ENCODE measurements at regions not wholly inside any gene's neighbourhood (a gene's known extent, or its start where the extent isn't known, plus 50 kb on each side); places are given as distances from the start of the nearest gene placed in this dataset.
"Not testable (repeated sequence)": the region's sequence is repeated elsewhere in the genome, so short reads cannot be mapped to it uniquely, and the experiment has no call there.

DNA sequence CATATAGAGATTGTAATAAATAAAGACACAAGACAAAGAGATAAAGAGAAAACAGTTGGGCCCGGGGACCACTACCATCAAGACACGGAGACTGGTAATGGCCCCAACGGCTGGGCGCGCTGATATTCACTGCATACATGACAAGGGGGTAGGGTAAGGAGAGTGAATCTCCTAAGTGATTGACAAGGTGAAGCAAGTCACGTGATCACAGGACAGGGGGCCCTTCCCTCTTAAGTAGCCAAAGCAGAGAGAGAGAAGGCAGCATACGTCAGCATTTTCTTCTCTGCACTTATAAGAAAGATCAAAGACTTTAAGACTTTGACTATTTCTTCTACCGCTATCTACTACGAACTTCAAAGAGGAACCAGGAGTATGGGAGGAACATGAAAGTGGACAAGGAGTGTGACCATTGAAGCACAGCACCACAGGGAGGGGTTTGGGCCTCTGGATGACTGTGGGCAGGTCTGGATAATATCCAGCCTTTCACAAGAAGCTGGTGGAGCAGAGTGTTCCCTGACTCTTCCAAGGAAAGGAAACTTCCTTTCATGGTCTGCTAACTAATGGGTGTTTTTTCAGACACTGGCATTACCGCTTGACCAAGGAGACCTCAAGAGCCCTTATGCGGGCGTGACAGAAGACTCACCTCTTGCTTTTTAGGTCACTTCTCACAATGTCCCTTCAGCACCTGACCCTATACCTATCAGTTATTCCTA is 75.6 kb downstream of the MRPL39 start:
- not testable (repeated sequence) for DNase-seq

DNA sequence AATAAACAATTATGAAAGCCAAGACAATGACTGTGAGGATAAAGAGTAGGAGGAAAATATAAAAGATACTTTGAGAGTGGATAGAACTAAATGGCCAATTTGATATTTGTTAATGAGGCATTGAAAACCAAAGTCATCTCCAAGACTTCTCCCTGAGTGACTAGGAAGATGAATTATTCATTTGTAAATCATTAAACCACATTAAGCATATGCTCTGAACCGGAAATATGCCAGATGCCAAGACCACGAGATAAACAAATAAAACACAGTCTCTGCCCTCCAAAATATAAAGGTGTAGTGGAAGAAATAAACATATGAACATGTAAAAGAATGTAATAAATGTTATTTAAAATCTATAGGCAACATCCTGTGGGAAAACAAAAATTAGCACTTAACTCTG is 78.8 kb downstream of the MRPL39 start:
- DNase-seq, result no peak

DNA sequence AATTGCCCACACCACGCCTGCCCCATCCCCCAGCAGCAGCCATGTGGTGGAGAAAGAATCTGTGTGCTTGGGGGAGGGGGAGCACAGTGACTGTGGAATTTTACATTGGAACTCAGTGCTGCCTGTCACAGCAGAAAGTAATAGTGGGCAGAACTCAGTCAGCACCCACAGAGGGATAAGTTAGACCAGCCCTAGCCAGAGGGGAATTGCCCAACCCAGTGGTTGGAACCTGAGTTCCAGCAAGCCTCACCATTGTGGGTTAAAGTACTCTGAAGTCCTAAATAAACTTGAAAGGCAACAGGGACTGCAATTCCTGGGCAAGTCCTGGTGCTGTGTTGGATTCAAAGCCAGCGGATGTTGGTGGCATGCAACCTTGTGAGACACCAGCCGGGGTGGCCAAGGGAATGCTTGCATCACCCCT is 88.8 kb downstream of the MRPL39 start:
- DNase-seq, result no peak

DNA sequence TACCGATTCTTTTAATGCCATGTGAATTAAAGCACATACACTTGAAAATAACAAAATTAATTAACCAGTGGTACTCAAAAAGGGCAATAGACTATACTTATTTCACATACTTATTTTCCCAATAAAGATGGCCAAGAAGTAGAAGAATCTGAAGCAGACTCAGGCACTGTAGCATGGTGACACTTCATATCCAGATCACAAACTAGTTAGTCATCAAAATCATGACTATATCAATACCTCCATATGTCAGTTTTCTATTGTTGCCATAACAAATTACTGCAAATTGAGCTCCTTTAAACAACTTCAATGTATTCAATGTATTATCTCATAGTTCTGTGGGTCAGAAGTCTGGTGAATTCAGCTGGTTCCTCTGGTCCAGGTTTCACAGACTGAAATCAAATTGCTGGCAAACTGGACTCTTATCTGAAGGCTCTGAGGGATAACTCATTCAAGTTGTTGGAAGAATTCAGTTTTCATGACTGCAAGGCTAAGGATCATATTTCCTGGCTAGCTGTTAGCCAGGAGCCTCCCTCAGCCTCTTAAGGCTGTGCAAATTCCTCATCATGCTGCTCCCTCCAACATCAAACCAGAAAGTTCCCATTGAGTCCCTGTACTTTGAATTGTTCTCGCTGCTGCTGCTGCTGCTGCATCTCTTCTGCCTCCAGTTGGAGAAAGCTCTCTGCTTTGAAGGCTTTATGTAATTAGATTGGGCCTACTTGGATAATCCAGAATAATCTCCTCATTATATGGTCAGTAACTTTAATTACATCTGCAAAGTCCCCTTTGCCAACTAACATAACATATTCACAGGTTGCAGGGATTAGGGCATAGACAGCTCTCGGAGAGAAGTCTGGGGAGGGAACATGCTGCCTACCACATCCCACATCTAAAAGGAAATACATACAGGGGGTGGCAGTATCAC is 91.5 kb downstream of the MRPL39 start:
- DNase-seq, result no peak

DNA sequence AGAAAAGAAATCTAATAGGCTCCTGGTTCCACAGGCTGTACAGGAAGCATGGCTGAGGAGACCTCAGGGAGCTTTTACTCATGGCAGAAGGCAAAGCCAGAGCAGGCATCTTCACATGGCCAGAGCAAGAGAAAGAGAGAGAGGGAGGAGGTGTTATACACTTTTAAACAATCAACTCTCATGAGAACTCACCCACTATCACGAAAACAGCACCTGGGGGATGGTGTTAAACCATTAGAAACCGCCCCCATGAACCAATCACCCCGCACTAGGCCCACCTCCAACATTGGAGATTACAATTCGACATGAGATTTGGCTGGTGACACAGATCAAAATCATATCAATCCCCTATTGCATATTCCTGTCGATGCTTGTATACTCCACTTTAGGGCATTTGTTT is 93.5 kb downstream of the MRPL39 start:
- DNase-seq, result no peak

DNA sequence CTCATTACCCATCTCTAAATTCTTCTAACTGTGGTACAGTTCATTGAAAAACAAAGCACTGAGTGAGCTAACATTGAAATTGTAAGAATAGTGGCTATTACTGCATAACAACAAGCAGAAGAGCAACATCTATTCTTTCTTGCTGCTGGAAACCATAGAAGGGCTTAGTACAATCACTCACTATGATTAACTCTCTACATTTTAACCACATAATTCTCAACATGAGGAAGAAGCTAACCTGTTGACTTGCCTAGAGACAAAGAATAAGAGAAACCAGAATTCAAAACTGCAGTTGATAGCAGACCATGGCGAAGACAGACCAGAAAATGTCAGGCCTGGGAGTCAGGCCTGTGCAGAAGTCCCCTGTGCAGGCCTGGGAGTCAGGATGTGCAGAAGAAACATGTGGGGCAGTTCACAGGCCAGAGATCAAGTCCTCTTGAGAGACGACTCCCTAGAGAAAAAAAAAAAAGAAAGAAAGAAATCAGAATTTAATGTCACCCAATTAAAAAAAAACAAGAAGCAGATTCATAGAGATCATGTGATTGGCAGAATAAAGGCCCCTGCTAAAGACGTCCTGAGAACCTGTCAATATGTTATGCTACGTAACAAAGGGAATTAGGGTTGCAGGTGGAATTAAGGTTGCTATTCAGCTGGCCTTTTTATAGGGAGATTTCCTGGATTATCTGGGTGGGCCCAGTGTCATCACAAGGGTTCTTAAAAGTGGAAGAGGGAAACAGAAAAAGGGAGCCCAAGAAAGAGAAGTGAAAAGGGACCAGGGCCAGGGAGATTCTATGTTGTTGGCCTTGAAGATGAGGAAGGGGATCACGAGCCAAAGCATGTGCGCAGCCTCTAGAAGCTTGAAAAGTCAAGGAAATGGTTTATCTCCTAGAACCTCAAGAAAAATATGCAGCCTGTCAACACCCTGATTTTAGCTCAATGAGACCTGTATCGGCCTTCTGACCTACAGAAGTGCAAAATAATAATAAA is 94.9 kb downstream of the MRPL39 start:
- DNase-seq, result no peak

DNA sequence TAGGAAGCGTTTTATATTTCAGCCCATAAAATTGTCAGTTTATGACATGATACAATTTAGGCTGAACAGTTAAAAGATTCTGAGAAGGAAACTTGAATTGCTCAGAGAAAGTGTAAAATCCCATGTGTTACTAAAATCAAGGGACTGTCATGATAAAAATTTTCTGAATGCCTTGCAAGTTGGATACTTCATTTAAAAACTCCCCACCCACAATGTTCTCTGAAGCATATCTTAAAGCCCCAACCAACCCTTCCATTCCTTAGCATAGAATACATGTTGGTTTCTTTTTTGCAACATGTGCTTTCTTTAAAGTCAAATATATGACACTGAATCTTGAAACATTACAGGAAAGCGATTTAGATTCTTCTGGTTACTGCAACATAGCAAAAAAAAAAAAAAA is 97.4 kb downstream of the MRPL39 start:
- DNase-seq, result no peak

DNA sequence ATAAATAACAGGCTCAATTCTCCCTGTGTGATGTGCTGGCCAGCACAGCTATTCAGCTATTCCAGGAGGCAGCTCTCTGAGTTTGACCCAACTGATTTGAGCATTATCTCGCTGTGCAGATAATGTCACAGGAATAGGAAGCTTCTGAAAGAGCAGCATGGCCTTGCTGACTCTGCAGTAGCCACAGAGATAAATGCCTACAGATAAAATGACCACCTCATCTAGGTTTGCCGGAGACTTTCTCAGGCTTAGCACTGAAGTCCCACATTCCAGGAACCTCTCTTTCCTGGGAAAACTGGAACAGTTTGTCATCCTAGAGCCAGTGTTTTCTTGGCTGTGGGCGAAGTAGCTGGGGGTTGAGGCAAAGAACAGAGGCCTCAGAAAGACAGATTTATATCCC is 98.9 kb downstream of the MRPL39 start:
- DNase-seq, result no peak

DNA sequence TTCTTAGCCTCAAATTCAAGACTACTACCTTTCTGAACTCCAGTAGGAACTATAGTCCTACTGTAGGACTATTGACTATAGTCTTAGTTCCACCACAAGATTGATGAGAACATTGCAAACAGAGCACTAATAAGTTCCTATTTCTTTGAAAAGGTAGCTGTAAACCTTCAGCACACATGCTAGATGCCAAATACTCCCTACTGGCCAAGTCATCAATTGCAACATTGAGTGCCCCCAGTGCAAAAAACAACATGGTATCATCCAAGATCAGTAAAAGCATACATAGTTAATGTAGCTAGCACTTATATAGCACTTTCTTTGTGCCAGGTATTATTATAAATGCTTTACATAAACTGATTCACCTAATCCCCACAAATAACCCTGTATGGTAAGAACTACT is 99.8 kb downstream of the MRPL39 start:
- DNase-seq, result no peak

DNA sequence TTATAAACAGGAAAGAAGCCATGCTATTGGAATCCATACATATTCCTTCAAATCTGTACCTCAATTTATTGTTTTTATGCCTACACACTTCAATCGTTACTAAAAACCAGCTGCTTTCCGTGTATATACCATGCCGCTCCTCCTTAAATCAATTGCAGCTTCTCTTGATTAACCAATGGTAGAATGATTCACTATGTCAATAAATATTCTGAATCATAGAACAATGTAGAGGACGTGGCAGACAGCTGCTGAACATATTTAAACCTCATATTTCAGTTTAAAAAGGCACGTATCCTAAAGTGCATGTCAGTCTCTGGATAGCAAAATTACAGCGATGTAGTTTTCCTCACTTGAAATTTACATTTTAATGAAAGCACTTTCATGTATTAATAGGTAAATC is 100.4 kb downstream of the MRPL39 start:
- DNase-seq, result no peak

DNA sequence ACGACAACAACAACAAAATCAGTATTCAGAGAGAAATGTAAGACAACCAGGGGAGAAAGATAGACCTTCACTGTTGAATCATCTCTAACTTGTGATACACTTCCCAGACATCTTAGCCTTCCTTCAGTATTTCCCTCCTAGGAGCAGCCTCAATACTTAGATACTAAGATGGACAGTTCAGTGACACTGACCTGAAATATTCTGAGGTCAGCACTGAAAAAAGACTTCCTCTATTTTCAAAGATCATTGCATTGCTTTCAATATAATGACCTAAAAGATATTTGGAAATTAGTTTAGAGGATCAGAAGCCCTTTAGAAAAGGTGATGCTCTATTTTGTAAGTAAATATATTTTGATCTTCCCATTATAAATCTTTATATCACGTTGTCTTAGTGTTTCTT is 101.0 kb downstream of the MRPL39 start:
- no peak for DNase-seq

DNA sequence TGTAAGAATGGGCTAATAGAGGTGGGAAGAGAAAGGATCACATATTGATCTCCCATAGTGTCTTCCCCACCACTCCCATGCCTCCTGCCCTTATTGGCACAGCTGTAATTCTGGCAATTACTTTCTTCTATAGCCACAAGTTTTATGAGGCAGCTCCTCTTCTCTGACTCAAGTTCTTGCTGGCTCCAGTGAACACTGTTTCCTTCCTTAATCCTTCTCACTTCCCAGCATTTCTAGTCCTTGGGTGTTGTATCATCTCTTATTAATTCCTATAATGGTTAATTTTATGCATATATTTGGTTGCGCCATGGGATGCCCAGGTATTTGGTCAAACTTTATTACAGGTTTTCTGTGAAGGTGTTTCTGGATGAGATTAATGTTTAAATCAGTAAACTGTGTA is 103.3 kb downstream of the MRPL39 start:
- DNase-seq, result no peak

DNA sequence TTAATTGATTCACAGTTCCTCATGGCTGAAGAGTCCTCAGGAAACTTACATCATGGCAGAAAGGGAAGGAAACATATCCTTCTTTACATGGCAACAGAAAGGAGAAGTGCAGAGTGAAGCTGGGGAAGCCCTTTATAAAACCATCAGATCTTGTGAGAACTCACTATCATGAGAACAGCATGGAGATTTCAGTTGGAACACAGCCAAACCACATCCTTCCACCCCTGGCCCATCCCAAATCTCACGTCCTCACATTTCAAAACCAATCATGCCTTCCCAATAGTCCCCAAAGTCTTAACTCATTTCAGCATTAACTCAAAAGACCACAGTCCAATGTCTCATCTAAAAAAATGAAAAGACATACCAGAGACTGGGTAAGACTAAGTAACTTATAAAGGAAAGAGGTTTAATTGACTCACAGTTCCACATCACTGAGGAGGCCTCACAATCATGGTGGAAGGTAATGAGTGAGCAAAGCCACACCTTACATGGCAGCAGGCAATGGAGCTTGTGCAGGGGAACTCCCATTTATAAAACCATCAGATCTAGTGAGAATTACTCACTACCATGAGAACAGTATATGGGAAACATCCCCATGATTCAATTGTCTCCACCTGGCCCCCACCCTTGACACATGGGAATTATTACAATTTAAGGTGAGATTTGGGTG is 105.2 kb downstream of the MRPL39 start:
- no peak for DNase-seq

DNA sequence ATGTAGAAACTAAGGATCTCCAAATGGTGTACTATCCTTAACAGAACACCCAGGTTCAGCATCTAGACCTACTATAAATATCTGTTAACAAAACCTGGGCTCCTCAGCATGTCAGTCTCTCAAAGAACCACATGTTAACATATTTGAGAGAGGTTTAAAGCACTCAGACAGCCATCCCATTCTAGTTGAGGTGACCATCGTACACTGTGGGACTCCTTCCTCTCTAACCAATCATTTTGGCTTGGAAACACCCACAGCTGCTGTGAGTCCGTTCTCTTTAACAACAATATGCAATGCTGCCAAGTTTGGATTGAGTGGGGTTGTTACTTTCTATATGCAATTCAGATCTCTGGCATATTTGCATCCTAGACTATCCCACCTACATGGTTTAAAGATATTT is 105.8 kb downstream of the MRPL39 start:
- no peak for DNase-seq

DNA sequence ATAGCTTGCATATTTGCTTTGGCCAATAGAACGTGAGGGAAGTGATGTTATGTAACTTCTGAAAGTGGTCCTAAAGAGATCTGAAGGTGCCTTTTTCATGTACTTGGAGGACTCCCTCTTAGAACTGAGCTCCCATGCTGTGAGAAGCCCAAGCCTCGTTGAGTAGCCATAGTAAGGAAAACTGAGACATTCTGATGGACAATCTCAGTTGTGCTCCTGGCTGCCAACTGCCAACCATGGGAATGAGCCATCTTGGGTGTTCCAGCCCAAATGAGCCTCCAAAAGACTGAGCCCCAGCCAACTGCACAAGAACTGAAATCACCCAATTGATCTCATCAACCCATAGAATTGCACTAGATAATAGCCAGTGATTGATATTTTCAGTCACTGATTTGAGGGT is 106.7 kb downstream of the MRPL39 start:
- DNase-seq, result no peak

DNA sequence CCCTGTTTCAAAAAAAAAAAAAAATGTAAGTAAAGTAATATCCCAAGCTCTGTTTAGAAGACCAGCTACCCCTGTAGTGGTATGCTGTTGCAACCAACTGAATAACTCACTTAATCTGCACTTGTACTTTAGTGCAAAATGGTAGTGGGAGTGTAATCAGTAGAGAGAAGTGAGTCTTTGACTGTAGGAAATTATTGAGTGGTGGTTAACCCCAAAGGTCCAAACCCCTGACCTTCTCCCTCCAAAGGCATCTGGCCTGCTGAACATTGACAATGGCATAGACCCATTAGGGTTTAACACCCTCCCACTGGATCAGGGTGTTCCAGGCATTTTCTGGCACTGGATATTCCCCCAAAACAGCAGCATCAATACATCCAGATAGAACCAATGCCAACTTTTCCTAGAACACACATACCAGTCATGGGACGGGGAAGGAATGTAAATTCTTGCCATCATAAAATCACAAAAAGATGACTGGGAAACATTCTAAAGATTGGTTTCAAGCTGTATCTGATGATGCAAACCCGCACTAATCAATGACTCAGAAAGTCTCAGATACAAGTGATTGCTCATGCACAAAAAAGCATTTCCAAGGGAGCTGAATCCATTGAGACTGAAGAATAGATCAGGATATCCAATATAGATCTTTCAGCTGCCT is 110.3 kb downstream of the MRPL39 start:
- no peak for DNase-seq

DNA sequence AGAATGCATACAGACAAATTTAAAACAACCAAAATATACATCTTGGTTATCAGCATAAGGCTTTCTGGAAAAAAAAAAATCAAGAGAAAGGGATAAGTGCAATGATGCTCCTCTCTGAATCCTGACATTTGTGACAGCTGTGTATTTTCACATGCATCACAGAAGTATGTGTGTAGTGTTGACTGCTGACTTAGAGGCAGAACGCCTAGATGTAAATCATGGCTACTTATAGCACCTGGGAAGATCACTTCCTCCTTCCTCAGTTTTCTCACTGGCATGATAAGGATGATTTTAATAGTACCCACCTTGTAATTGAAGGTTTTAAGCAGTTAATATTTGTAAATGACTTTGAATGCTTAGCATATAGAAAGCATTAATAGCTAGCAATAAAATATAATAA is 112.5 kb downstream of the MRPL39 start:
- no peak for DNase-seq

DNA sequence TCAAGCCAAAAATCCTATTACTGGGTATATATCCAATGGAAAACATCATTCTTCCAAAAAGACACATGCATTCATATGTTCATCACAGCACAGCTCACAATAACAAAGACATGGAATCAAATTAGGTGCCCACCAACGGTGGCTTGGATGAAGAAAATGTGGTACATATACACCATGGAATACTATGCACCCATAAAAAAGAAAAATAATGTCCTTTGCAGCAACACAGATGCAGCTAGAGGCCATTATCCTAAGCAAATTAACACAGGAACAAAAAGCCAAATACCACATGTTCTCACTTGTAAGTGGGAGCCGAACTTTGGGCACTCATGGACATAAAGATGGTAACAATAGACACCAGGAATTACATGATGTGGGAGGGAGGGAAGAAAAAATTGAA is 113.6 kb downstream of the MRPL39 start:
- no peak for DNase-seq

DNA sequence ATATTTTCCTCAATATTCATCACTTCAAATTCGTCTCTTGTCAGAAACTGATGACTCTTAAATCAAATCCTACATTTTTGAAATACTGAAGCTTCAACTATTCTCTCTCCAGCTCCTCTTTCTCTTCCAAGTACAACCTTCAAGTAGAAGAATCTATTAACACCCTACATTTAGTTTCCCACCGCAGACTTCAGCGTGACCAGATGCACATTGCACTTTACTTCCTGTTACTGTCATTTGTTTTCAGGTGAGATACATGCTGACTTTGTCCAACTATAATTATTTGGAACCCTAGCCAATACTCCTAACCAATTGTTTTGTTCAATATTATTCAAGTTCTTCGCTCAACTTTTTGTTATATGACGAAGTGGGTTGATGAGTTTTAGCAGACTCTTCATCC is 116.0 kb downstream of the MRPL39 start:
- DNase-seq, result no peak

DNA sequence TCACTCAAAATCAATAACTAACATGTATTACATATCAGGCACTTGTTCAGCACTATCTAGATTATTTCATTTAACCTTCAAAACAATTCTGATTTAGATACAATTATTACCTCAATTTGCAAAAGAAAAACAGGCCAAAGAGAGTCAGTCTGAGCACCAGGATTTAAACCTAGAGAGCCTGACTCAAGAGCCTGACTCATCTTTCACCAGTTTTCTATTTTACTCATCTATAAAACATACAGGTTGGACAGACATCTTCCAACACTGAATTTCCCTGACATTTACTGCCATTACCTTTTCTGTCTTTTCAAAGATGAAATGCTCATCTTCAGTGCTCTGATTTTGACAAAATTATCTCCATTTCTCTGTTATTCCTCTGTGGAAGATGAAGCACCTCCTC is 116.5 kb downstream of the MRPL39 start:
- DNase-seq, result no peak

DNA sequence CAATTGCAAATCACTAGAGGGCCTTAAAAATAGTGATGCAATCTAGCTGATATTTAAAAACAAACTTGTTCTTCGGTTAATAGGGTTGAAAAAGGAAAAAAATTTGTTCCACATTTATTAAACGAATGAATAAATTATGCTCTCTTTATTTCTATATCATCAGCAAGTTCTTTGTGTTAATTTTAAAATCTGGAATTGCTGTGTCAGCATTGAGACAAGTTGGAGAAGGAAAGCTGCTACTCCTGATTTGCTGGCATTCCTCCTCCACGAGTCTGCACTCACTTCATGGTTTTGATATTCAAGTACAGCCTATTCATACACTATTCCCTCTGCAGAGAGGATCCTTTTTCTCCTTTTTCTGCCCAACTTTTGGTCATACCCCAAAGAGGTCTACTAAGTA is 117.6 kb downstream of the MRPL39 start:
- DNase-seq, result no peak

DNA sequence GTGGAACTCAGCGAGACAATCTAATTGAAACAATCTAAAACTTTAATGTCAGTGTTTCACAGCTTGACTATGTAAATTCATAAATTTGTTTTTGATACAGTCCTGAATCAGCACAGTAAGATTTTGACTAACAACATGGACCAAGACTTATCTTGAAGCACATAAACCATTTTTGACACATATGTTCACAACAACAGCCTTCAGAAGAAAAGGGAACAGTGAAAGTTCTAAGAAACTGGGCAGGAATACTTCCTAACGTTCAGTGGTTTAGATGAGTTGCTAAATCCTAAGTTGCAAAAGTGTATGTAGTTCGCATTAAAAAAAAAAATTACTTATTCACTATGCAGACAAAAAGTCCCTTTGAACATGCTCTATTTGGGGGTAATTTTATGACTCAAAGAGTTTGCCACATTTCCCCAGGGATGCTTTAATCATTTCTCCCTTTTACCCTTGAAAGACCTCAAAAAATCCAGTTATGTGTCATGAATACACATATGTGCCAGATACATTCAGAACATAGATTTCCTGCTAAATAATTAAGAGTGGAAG is 120.2 kb downstream of the MRPL39 start:
- DNase-seq, result no peak
